Adrenal gland (tissue), 9 donors: ENCODE measurements at regions not wholly inside any gene's neighbourhood (a gene's known extent, or its start where the extent isn't known, plus 50 kb on each side); places are given as distances from the start of the nearest gene placed in this dataset.

Experiments
- DNase-seq, 7 donors: peaks; one replicate each; pipeline ENCODE4 v3.0.0-alpha.2; 2019 to 2020
- H3K27ac ChIP-seq, 5 donors: fragments of 200-600 bp; sonication (generic) in 4 of 5; 1 replicate in 3 of 5; 2 replicates in 2 of 5; pipeline versions ENCODE4 v1.5.1 to v1.8.0; 2016 to 2020; ENCODE audit warnings: mild to moderate bottlenecking in 1 of 5
- H3K27me3 ChIP-seq: fragments of 200-600 bp; 2 replicates; pipeline ENCODE4 v1.8.0; 2021
- H3K36me3 ChIP-seq, 2 donors: fragments of 200-600 bp; replicated peaks in 1 of 2; 1 replicate in 1 of 2; 2 replicates in 1 of 2; pipeline versions ENCODE4 v1.5.1 to v1.8.0; 2018 to 2022
- H3K4me1 ChIP-seq, 2 donors: fragments of 200-600 bp; replicated peaks in 1 of 2; 1 replicate in 1 of 2; 2 replicates in 1 of 2; pipeline versions ENCODE4 v1.5.1 to v1.8.0; 2018 to 2021
- H3K4me3 ChIP-seq, 4 donors: fragments of 200-600 bp; sonication (generic) in 3 of 4; one replicate each; pipeline ENCODE4 v1.5.1; 2016 to 2018
- H3K9me3 ChIP-seq, 3 donors: fragments of 200-600 bp; sonication (generic) in 1 of 3; replicated peaks in 1 of 3; 1 replicate in 2 of 3; 2 replicates in 1 of 3; pipeline versions ENCODE4 v1.5.1 to v1.8.0; 2016 to 2021
- CTCF ChIP-seq, 6 experiments: fragments of 450-650 bp in 4 of 6; fragments of 200-600 bp in 2 of 6; sonication (generic) in 1 of 6; IDR thresholded peaks; 1 replicate in 5 of 6; 2 replicates in 1 of 6; pipeline versions ENCODE4 v1.5.1 to v1.8.0; 2016 to 2021; ENCODE audit warnings: antibody characterized with exemption in 6 of 6, mild to moderate bottlenecking in 2 of 6, moderate library complexity in 1 of 6
- POLR2A ChIP-seq, 2 donors: fragments of 450-650 bp; IDR thresholded peaks; one replicate each; pipeline ENCODE4 v1.6.1; 2017; ENCODE audit warnings: antibody characterized with exemption in 2 of 2, mild to moderate bottlenecking in 2 of 2, moderate library complexity in 1 of 2
- WGBS, 4 donors: extraction: QIAGEN DNeasy Blood & Tissue Kit in 2 of 4; methylation state at CpG; one replicate each; pipeline versions ENCODE4 v1.1.5 to v1.1.7; 2013 to 2017; 5-methylcytosine and 5-hydroxymethylcytosine counted together
- intact Hi-C, 2 donors: fragments of 100-400 bp; cut with DNase I; formaldehyde crosslinking; loops; one replicate each; pipeline versions ENCODE4 v1.14.1 to v1.15.0; 2022 to 2023
- donor health status: healthy with polysubstance abuse.
- donor health status: Bipolar disorder and iron deficiency.
- donor health status: DM: yes; HTN: yes; CAD: no.
- donor health status: DM: no; HTN: no; CAD: no.
- donor health status: DM: no; HTN: no; CAD: no.

GRCh38 chr11:112744041-112744440 lies 217.2 kb upstream of the NCAM1 start:
- DNase-seq: no peak
- Histone ChIP-seq H3K27ac (no peak overlapping the region), H3K27me3 (no peaks in the 10 kb centered on the region), H3K36me3 (no peaks in the 10 kb centered on the region), H3K9me3 (no peaks in the 10 kb centered on the region), H3K4me3 (no peak overlapping the region), H3K4me1 (no peaks in the 10 kb centered on the region)
- 56 to 78% (median 66%) methylated on average over 2 of the region's 2 CpGs for WGBS, 4 donors
- no peak for TF ChIP-seq CTCF (IDR thresholded peaks at IDR 0.05)
- no peak for TF ChIP-seq POLR2A (IDR thresholded peaks at IDR 0.05)
- intact Hi-C loops: no loop called here

GRCh38 chr11:112745973-112746372 lies 215.2 kb upstream of the NCAM1 start:
- no peaks in the 10 kb centered on the region for H3K4me1 ChIP-seq
- intact Hi-C loops: no loop called here
- DNase-seq: no peak
- WGBS, 4 donors: 58 to 69% (median 61%) methylated on average over 6 of the region's 6 CpGs
- no peak overlapping the region for H3K27ac ChIP-seq
- no peak overlapping the region for H3K4me3 ChIP-seq
- no peak for TF ChIP-seq POLR2A (IDR thresholded peaks at IDR 0.05)
- TF ChIP-seq CTCF (IDR thresholded peaks at IDR 0.05): no peak
- H3K27me3 ChIP-seq: no peaks in the 10 kb centered on the region
- H3K36me3 ChIP-seq: no peaks in the 10 kb centered on the region
- no peaks in the 10 kb centered on the region for H3K9me3 ChIP-seq

- no peaks in the 10 kb centered on the region for H3K4me1 ChIP-seq
- no peaks in the 10 kb centered on the region for H3K27me3 ChIP-seq
- no peaks in the 10 kb centered on the region for H3K9me3 ChIP-seq
- intact Hi-C loops: no loop called here
- DNase-seq: no peak
- 40 to 48% (median 45%) methylated on average over 5 of the region's 5 CpGs for WGBS, 4 donors
- TF ChIP-seq POLR2A (IDR thresholded peaks at IDR 0.05): no peak
- no peak for TF ChIP-seq CTCF (IDR thresholded peaks at IDR 0.05)
- H3K27ac ChIP-seq: no peak overlapping the region
- no peaks in the 10 kb centered on the region for H3K36me3 ChIP-seq
- H3K4me3 ChIP-seq: no peak overlapping the region
Measured at GRCh38 chr11:112748252-112748651, 213.0 kb upstream of the NCAM1 start.

GRCh38 chr11:112748713-112749543 lies 212.3 kb upstream of the NCAM1 start:
- Histone ChIP-seq H3K4me1 (no peaks in the 10 kb centered on the region), H3K27ac (no peak overlapping the region), H3K27me3 (no peaks in the 10 kb centered on the region), H3K36me3 (no peaks in the 10 kb centered on the region), H3K9me3 (no peaks in the 10 kb centered on the region), H3K4me3 (no peak overlapping the region)
- TF ChIP-seq POLR2A (IDR thresholded peaks at IDR 0.05) (no peak), CTCF (IDR thresholded peaks at IDR 0.05) (no peak)
- DNase-seq: no peak
- 26 to 52% (median 42%) methylated on average over 7 to 10 of the region's 10 CpGs for WGBS, 4 donors
- intact Hi-C loops: no loop called here
